ENCODE measurements at regions not wholly inside any gene's neighbourhood (a gene's known extent, or its start where the extent isn't known, plus 50 kb on each side); places are given as distances from the start of the nearest gene placed in this dataset.
A peak's percentile ranks its signal among the peaks of the same experiment; 100 is the strongest.

GRCh38 chr2:5070257-5070656 is 621.9 kb upstream of the SOX11 start:
- H3K4me3 ChIP-seq (ENCODE audit: low read depth, low read length) = no peak overlapping the region
- no peak for TF ChIP-seq CTCF (IDR thresholded peaks at IDR 0.05; ENCODE audit: control insufficient read depth, extremely low read depth, insufficient read depth)
- DNase-seq (ENCODE audit: low read depth) = no peak

- DNase-seq (ENCODE audit: low read depth) = no peak
- no peak for TF ChIP-seq CTCF (IDR thresholded peaks at IDR 0.05; ENCODE audit: control insufficient read depth, extremely low read depth, insufficient read depth)
- H3K4me3 ChIP-seq (ENCODE audit: low read depth, low read length) = no peak overlapping the region
Observed at GRCh38 chr2:5074733-5075132, 617.5 kb upstream of the SOX11 start.

GRCh38 chr2:5076599-5076998 is 615.6 kb upstream of the SOX11 start:
- no peak for TF ChIP-seq CTCF (IDR thresholded peaks at IDR 0.05; ENCODE audit: control insufficient read depth, extremely low read depth, insufficient read depth)
- DNase-seq (ENCODE audit: low read depth) = no peak

GRCh38 chr2:5077479-5078089 is 614.6 kb upstream of the SOX11 start:
- DNase-seq (ENCODE audit: low read depth) = no peak
- H3K4me3 ChIP-seq (ENCODE audit: low read depth, low read length) = no peak overlapping the region
- 0 out of 2 replicates have a peak, but pooled peaks have one; percentile 18 for TF ChIP-seq CTCF (IDR thresholded peaks at IDR 0.05; ENCODE audit: control insufficient read depth, extremely low read depth, insufficient read depth)

More at GRCh38 chr2:5076599-5076998, 615.6 kb upstream of the SOX11 start:
- H3K4me3 ChIP-seq (ENCODE audit: low read depth, low read length) = no peak overlapping the region

GRCh38 chr2:5083402-5083801 is 608.8 kb upstream of the SOX11 start:
- no peak for TF ChIP-seq CTCF (IDR thresholded peaks at IDR 0.05; ENCODE audit: control insufficient read depth, extremely low read depth, insufficient read depth)
- H3K4me3 ChIP-seq (ENCODE audit: low read depth, low read length) = no peak overlapping the region
- DNase-seq (ENCODE audit: low read depth) = no peak

- no peak for DNase-seq (ENCODE audit: low read depth)
- TF ChIP-seq CTCF (IDR thresholded peaks at IDR 0.05; ENCODE audit: control insufficient read depth, extremely low read depth, insufficient read depth) = no peak
- H3K4me3 ChIP-seq (ENCODE audit: low read depth, low read length) = no peak overlapping the region
Observed at GRCh38 chr2:5089409-5089808, 602.8 kb upstream of the SOX11 start.

- TF ChIP-seq CTCF (IDR thresholded peaks at IDR 0.05; ENCODE audit: control insufficient read depth, extremely low read depth, insufficient read depth) = no peak
- H3K4me3 ChIP-seq (ENCODE audit: low read depth, low read length) = no peak overlapping the region
- no peak for DNase-seq (ENCODE audit: low read depth)
Observed at GRCh38 chr2:5093056-5093455, 599.1 kb upstream of the SOX11 start.
